Endothelial cell of umbilical vein (primary cell): ENCODE measurements at regions not wholly inside any gene's neighbourhood (a gene's known extent, or its start where the extent isn't known, plus 50 kb on each side); places are given as distances from the start of the nearest gene placed in this dataset.

Experiments
- EZH2 ChIP-seq: IDR thresholded peaks from 2 replicates; pipeline ENCODE4 v1.6.1; 2012; ENCODE audit warnings: borderline replicate concordance, low read depth, mild to moderate bottlenecking, moderate library complexity, low read length, inconsistent platforms; ENCODE audit not compliant: severe bottlenecking
- FOS ChIP-seq: IDR thresholded peaks from 2 replicates; pipeline ENCODE4 v1.6.1; 2011; ENCODE audit warnings: mild to moderate bottlenecking, low read length, moderate library complexity, borderline replicate concordance; ENCODE audit not compliant: insufficient read depth
- GATA2 ChIP-seq: IDR thresholded peaks from 2 replicates; pipeline ENCODE4 v1.7.0; 2011; ENCODE audit warnings: low read depth, mild to moderate bottlenecking, moderate library complexity, mixed read lengths, low read length; ENCODE audit not compliant: insufficient read length, insufficient read depth
- JUN ChIP-seq: IDR thresholded peaks from 2 replicates; pipeline ENCODE4 v1.6.1; 2011; ENCODE audit warnings: borderline replicate concordance, low read depth; ENCODE audit not compliant: insufficient read length, insufficient read depth
- MYC ChIP-seq: IDR thresholded peaks from one replicate; pipeline ENCODE4 v1.6.1; 2011; ENCODE audit warnings: mild to moderate bottlenecking, low read depth, low read length
- POLR2A ChIP-seq: IDR thresholded peaks from 2 replicates; pipeline ENCODE4 v1.6.1; 2012; ENCODE audit warnings: low read depth, mild to moderate bottlenecking, control low read depth, low read length
- POLR2AphosphoS5 ChIP-seq: IDR thresholded peaks from 2 replicates; pipeline ENCODE4 v1.6.1; 2012; ENCODE audit warnings: low read depth, mild to moderate bottlenecking, control low read depth, low read length, moderate library complexity; ENCODE audit not compliant: insufficient read depth
- TF ChIP-seq, protein P1 (sequence below), 2 donors: IDR thresholded peaks; 1 replicate in 1 of 2; 2 replicates in 1 of 2; pipeline ENCODE4 v1.5.1; 2011; ENCODE audit warnings: low read length in 2 of 2, mild to moderate bottlenecking in 2 of 2, moderate library complexity in 2 of 2, control low read depth in 1 of 2, inconsistent platforms in 1 of 2, low read depth in 1 of 2; ENCODE audit not compliant: insufficient read depth in 1 of 2; ENCODE audit errors: extremely low read depth in 1 of 2
- TF ChIP-seq, protein P2 (sequence below): IDR thresholded peaks from 2 replicates; pipeline ENCODE4 v1.6.1; 2011; ENCODE audit not compliant: insufficient read depth, insufficient read length

- TF ChIP-seq JUN = no peak
- TF ChIP-seq, protein P1, sequence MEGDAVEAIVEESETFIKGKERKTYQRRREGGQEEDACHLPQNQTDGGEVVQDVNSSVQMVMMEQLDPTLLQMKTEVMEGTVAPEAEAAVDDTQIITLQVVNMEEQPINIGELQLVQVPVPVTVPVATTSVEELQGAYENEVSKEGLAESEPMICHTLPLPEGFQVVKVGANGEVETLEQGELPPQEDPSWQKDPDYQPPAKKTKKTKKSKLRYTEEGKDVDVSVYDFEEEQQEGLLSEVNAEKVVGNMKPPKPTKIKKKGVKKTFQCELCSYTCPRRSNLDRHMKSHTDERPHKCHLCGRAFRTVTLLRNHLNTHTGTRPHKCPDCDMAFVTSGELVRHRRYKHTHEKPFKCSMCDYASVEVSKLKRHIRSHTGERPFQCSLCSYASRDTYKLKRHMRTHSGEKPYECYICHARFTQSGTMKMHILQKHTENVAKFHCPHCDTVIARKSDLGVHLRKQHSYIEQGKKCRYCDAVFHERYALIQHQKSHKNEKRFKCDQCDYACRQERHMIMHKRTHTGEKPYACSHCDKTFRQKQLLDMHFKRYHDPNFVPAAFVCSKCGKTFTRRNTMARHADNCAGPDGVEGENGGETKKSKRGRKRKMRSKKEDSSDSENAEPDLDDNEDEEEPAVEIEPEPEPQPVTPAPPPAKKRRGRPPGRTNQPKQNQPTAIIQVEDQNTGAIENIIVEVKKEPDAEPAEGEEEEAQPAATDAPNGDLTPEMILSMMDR (IDR thresholded peaks at IDR 0.05; ENCODE audit: extremely low read depth in 1 of 2, insufficient read depth in 1 of 2, low read depth in 1 of 2, low read length in 2 of 2) = no peak
- TF ChIP-seq POLR2A = no peak
- no peak for TF ChIP-seq POLR2AphosphoS5
- TF ChIP-seq EZH2 = no peak
- TF ChIP-seq FOS = no peak
- no peak for TF ChIP-seq GATA2
- no peak for TF ChIP-seq MYC
- TF ChIP-seq, protein P2, sequence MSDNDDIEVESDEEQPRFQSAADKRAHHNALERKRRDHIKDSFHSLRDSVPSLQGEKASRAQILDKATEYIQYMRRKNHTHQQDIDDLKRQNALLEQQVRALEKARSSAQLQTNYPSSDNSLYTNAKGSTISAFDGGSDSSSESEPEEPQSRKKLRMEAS = no peak
Observed at GRCh38 chr6:145271040-145271439, 464.3 kb downstream of the EPM2A start.
